HepG2 (cell line): ENCODE measurements at regions not wholly inside any gene's neighbourhood (a gene's known extent, or its start where the extent isn't known, plus 50 kb on each side); places are given as distances from the start of the nearest gene placed in this dataset.

Experiments used
- POLR2A ChIP-seq, 2 experiments: IDR thresholded peaks; 2 replicates each; pipeline ENCODE4 v1.6.1; 2011; ENCODE audit warnings: low read depth in 2 of 2, low read length in 2 of 2, mild to moderate bottlenecking in 1 of 2, moderate library complexity in 1 of 2; ENCODE audit not compliant: insufficient read depth in 1 of 2
- PRDM4 ChIP-seq: sonication (generic); formaldehyde crosslinking; IDR thresholded peaks from 2 replicates; pipeline ENCODE4 v1.9.0; 2021; ENCODE audit warnings: missing genetic modification reagents, borderline replicate concordance
- ZNF276 ChIP-seq: sonication (generic); formaldehyde crosslinking; IDR thresholded peaks from 2 replicates; pipeline ENCODE4 v1.4.0; 2020; ENCODE audit warnings: mild to moderate bottlenecking, low read depth, missing genetic modification reagents

GRCh38 chr2:196503398-196503797, 136.1 kb upstream of the CCDC150 start:
- TF ChIP-seq POLR2A (IDR thresholded peaks at IDR 0.05; ENCODE audit: insufficient read depth in 1 of 2, low read depth in 2 of 2, low read length in 2 of 2) (no peak), PRDM4 (CRISPR knock-in tag) (no peak), ZNF276 (CRISPR knock-in tag) (no peak)
